ENCODE measurements at regions not wholly inside any gene's neighbourhood (a gene's known extent, or its start where the extent isn't known, plus 50 kb on each side); places are given as distances from the start of the nearest gene placed in this dataset.

GRCh38 chr11:81477277-81477676 lies 1256.4 kb downstream of the FAM181B start:
- Histone ChIP-seq H3K4me3 (no peak overlapping the region), H3K4me1 (replicated peaks in 1 of 2) (no peaks in the 10 kb centered on the region), H3K9me3 (replicated peaks in 1 of 3) (no peaks in the 10 kb centered on the region), H3K27ac (no peak overlapping the region), H3K27me3 (no peaks in the 10 kb centered on the region), H3K36me3 (replicated peaks in 1 of 2) (no peaks in the 10 kb centered on the region)
- DNase-seq, result no peak
- TF ChIP-seq CTCF (IDR thresholded peaks at IDR 0.05), result no peak
- TF ChIP-seq POLR2A (IDR thresholded peaks at IDR 0.05), result no peak
- intact Hi-C loops (cut with DNase I), result no loop called here
- 78 to 95% (median 90%) methylated on average over 1 of the region's 1 CpG for WGBS, 4 donors

- TF ChIP-seq CTCF (IDR thresholded peaks at IDR 0.05) (no peak), POLR2A (IDR thresholded peaks at IDR 0.05) (no peak)
- 76 to 87% (median 82%) methylated on average over 2 of the region's 2 CpGs for WGBS, 4 donors
- intact Hi-C loops (cut with DNase I), result no loop called here
- Histone ChIP-seq H3K9me3 (replicated peaks in 1 of 3) (no peaks in the 10 kb centered on the region), H3K27ac (no peak overlapping the region), H3K4me3 (no peak overlapping the region), H3K27me3 (no peaks in the 10 kb centered on the region), H3K4me1 (replicated peaks in 1 of 2) (no peaks in the 10 kb centered on the region), H3K36me3 (replicated peaks in 1 of 2) (no peaks in the 10 kb centered on the region)
- no peak for DNase-seq
These were observed 1257.3 kb downstream of the FAM181B start for GRCh38 chr11:81476345-81476744.

- no peaks in the 10 kb centered on the region for H3K36me3 ChIP-seq (replicated peaks in 1 of 2)
- TF ChIP-seq CTCF (IDR thresholded peaks at IDR 0.05) (no peak), POLR2A (IDR thresholded peaks at IDR 0.05) (no peak)
- H3K4me3 ChIP-seq, result no peak overlapping the region
- no peaks in the 10 kb centered on the region for H3K9me3 ChIP-seq (replicated peaks in 1 of 3)
- WGBS, 4 donors, result 41 to 85% (median 68%) methylated on average over 2 of the region's 2 CpGs
- H3K27me3 ChIP-seq, result no peaks in the 10 kb centered on the region
- no peaks in the 10 kb centered on the region for H3K4me1 ChIP-seq (replicated peaks in 1 of 2)
- intact Hi-C loops (cut with DNase I), result no loop called here
- no peak for DNase-seq
- H3K27ac ChIP-seq, result no peak overlapping the region
These were observed 1261.0 kb downstream of the FAM181B start for GRCh38 chr11:81472646-81473045.

- Histone ChIP-seq H3K4me3 (no peak overlapping the region), H3K36me3 (replicated peaks in 1 of 2) (no peaks in the 10 kb centered on the region), H3K9me3 (replicated peaks in 1 of 3) (no peaks in the 10 kb centered on the region), H3K4me1 (replicated peaks in 1 of 2) (no peaks in the 10 kb centered on the region), H3K27me3 (no peaks in the 10 kb centered on the region), H3K27ac (no peak overlapping the region)
- peak in 2 of 7 donors; percentile 4 to 15 for DNase-seq
- WGBS, 4 donors, result 73 to 89% (median 82%) methylated on average over 2 to 3 of the region's 3 CpGs
- TF ChIP-seq CTCF (IDR thresholded peaks at IDR 0.05) (no peak), POLR2A (IDR thresholded peaks at IDR 0.05) (no peak)
- intact Hi-C loops (cut with DNase I), result no loop called here
These were observed 1263.2 kb downstream of the FAM181B start for GRCh38 chr11:81470446-81470845.

All from adrenal gland (tissue), 9 donors.